A549 (cell line): ENCODE measurements at regions not wholly inside any gene's neighbourhood (a gene's known extent, or its start where the extent isn't known, plus 50 kb on each side); places are given as distances from the start of the nearest gene placed in this dataset.

Experiments used
- ATAC-seq, 2 experiments: fragments of 200-7000 bp in 1 of 2; fragments of >200 bp in 1 of 2; cut with Nextera tagmentation in 1 of 2; cut with Tn5 transposase in 1 of 2; 3 replicates each; pipeline versions ENCODE4 v1.8.0 to v1.9.1; 2018 to 2020; ENCODE audit warnings: mild to moderate bottlenecking in 1 of 2, moderate library complexity in 1 of 2
- CTCF ChIA-PET: fragments of 300-600 bp; sonication (Branson Sonifier 250); formaldehyde crosslinking; extraction: SDS; loops from one replicate; lab custom pipeline; 2021; ENCODE audit warnings: antibody characterized with exemption, inconsistent platforms; lab: Yijun Ruan, JAX
- POLR2A ChIA-PET: fragments of 350-600 bp; formaldehyde crosslinking; extraction: SDS; loops from one replicate; lab custom pipeline; 2021; ENCODE audit warnings: antibody characterized with exemption, inconsistent platforms; lab: Yijun Ruan, JAX
- DNase-seq, 2 experiments: peaks; one replicate each; pipeline versions ENCODE4 v3.0.0 to v3.0.0-alpha.2; 2011 to 2016; ENCODE audit warnings: low read depth in 1 of 2, low spot score in 1 of 2
- FAIRE-seq: peaks from 2 replicates; lab custom pipeline; 2011; peaks lifted over from hg19 to GRCh38; lab: Jason Lieb, UNC
- H3K27ac ChIP-seq, 2 experiments: fragments of >200 bp; sonication (Bioruptor Twin); formaldehyde crosslinking; 3 replicates each; pipeline ENCODE4 v1.5.1; 2016 to 2017
- H3K4me1 ChIP-seq: fragments of >200 bp; sonication (Bioruptor Twin); formaldehyde crosslinking; 3 replicates; pipeline ENCODE4 v1.6.1; 2016
- H3K4me2 ChIP-seq: fragments of >200 bp; sonication (Bioruptor Twin); formaldehyde crosslinking; 3 replicates; pipeline ENCODE4 v1.6.1; 2016
- H3K4me3 ChIP-seq: fragments of >200 bp; sonication (Bioruptor Twin); formaldehyde crosslinking; 3 replicates; pipeline ENCODE4 v1.5.1; 2016
- H3K9me3 ChIP-seq: fragments of >200 bp; sonication (Bioruptor Twin); formaldehyde crosslinking; 3 replicates; pipeline ENCODE4 v1.6.1; 2016
- BHLHE40 ChIP-seq: IDR thresholded peaks from 2 replicates; pipeline ENCODE4 v1.6.1; 2012; ENCODE audit warnings: low read depth, low read length, inconsistent platforms
- CBX2 ChIP-seq: fragments of 200-600 bp; sonication (generic); IDR thresholded peaks from 2 replicates; pipeline ENCODE4 v1.6.1; 2016; ENCODE audit warnings: low read depth, mild to moderate bottlenecking, borderline replicate concordance
- CBX8 ChIP-seq: fragments of 200-600 bp; sonication (generic); IDR thresholded peaks from 2 replicates; pipeline ENCODE4 v1.6.1; 2016
- CHD2 ChIP-seq: fragments of 150-350 bp; IDR thresholded peaks from 2 replicates; pipeline ENCODE4 v1.6.1; 2014; ENCODE audit warnings: low read length; ENCODE audit not compliant: partially characterized antibody
- CHD4 ChIP-seq: fragments of 200-600 bp; sonication (generic); IDR thresholded peaks from 2 replicates; pipeline ENCODE4 v1.6.1; 2016; ENCODE audit warnings: antibody characterized with exemption, mild to moderate bottlenecking, borderline replicate concordance
- EHF ChIP-seq: fragments of 250-450 bp; sonication (Bioruptor Pico); IDR thresholded peaks from 2 replicates; pipeline ENCODE4 v1.5.0; 2020; ENCODE audit warnings: mild to moderate bottlenecking
- EHMT2 ChIP-seq: fragments of 200-600 bp; sonication (generic); IDR thresholded peaks from 2 replicates; pipeline ENCODE4 v1.6.1; 2016; ENCODE audit warnings: antibody characterized with exemption, low read depth, mild to moderate bottlenecking, moderate library complexity
- ELK1 ChIP-seq: fragments of 150-350 bp; IDR thresholded peaks from 2 replicates; pipeline ENCODE4 v1.6.1; 2014; ENCODE audit warnings: low read depth, mild to moderate bottlenecking, low read length
- EP300 ChIP-seq, 2 experiments: fragments of >200 bp; sonication (Bioruptor Twin); formaldehyde crosslinking; IDR thresholded peaks; 2 replicates in 1 of 2; 3 replicates in 1 of 2; pipeline ENCODE4 v1.6.1; 2016 to 2017
- ESRRA ChIP-seq: fragments of 150-350 bp; IDR thresholded peaks from 2 replicates; pipeline ENCODE4 v1.6.1; 2014; ENCODE audit warnings: mild to moderate bottlenecking, low read length, borderline replicate concordance
- FOSB ChIP-seq: fragments of 250-450 bp; sonication (Bioruptor Pico); IDR thresholded peaks from 2 replicates; pipeline ENCODE4 v1.5.0; 2020; ENCODE audit warnings: mild to moderate bottlenecking, moderate library complexity
- FOSL2 ChIP-seq, 2 experiments: fragments of 450-650 bp in 1 of 2; fragments of >200 bp in 1 of 2; sonication (Bioruptor Twin) in 1 of 2; formaldehyde crosslinking; IDR thresholded peaks; 2 replicates each; pipeline versions ENCODE4 v1.5.0 to v1.6.1; 2016 to 2020; ENCODE audit warnings: mild to moderate bottlenecking in 1 of 2, moderate library complexity in 1 of 2
- HDAC2 ChIP-seq: fragments of 200-600 bp; sonication (generic); IDR thresholded peaks from 2 replicates; pipeline ENCODE4 v1.6.1; 2016
- HEYL ChIP-seq: fragments of 250-450 bp; sonication (Bioruptor Pico); IDR thresholded peaks from 2 replicates; pipeline ENCODE4 v1.8.0; 2021; ENCODE audit warnings: mild to moderate bottlenecking, moderate library complexity
- HOXA7 ChIP-seq: fragments of 250-450 bp; sonication (Bioruptor Pico); IDR thresholded peaks from 2 replicates; pipeline ENCODE4 v1.5.0; 2020; ENCODE audit warnings: mild to moderate bottlenecking, moderate library complexity
- HOXB5 ChIP-seq: fragments of 250-450 bp; sonication (Bioruptor Pico); IDR thresholded peaks from 2 replicates; pipeline ENCODE4 v1.5.0; 2020; ENCODE audit warnings: mild to moderate bottlenecking, moderate library complexity
- JUN ChIP-seq, 2 experiments: fragments of >200 bp; sonication (Bioruptor Twin); formaldehyde crosslinking; IDR thresholded peaks; 2 replicates in 1 of 2; 3 replicates in 1 of 2; pipeline ENCODE4 v1.6.1; 2016 to 2017
- JUNB ChIP-seq: fragments of >200 bp; sonication (Bioruptor Twin); formaldehyde crosslinking; IDR thresholded peaks from 2 replicates; pipeline ENCODE4 v1.6.1; 2016
- KDM5A ChIP-seq: fragments of 200-600 bp; sonication (generic); IDR thresholded peaks from 2 replicates; pipeline ENCODE4 v1.6.1; 2016; ENCODE audit warnings: antibody characterized with exemption, mild to moderate bottlenecking
- MAFK ChIP-seq: fragments of 450-650 bp; IDR thresholded peaks from 2 replicates; pipeline ENCODE4 v1.6.1; 2014; ENCODE audit not compliant: partially characterized antibody
- MAX ChIP-seq: IDR thresholded peaks from 2 replicates; pipeline ENCODE4 v1.6.1; 2012
- MYC ChIP-seq: IDR thresholded peaks from 2 replicates; pipeline ENCODE4 v1.6.1; 2012; ENCODE audit warnings: mild to moderate bottlenecking, inconsistent platforms, low read length, improper control_type of control experiment, borderline replicate concordance
- NFE2L2 ChIP-seq: fragments of 150-350 bp; conservative IDR thresholded peaks from 2 replicates; pipeline ENCODE4 v1.6.1; 2014; ENCODE audit warnings: low read length
- NPAS2 ChIP-seq: fragments of 250-450 bp; sonication (Bioruptor Pico); IDR thresholded peaks from 2 replicates; pipeline ENCODE4 v1.8.0; 2022; ENCODE audit warnings: mild to moderate bottlenecking, moderate library complexity, borderline replicate concordance
- PBX3 ChIP-seq: IDR thresholded peaks from 2 replicates; pipeline ENCODE4 v1.6.1; 2012
- PHF8 ChIP-seq: fragments of 200-600 bp; sonication (generic); IDR thresholded peaks from 2 replicates; pipeline ENCODE4 v1.6.1; 2016; ENCODE audit warnings: low read depth, mild to moderate bottlenecking, antibody characterized with exemption, moderate library complexity, borderline replicate concordance
- RARB ChIP-seq: fragments of 250-450 bp; sonication (Bioruptor Pico); IDR thresholded peaks from 2 replicates; pipeline ENCODE4 v1.8.0; 2021; ENCODE audit warnings: mild to moderate bottlenecking, moderate library complexity
- RFX5 ChIP-seq: fragments of 450-650 bp; IDR thresholded peaks from 2 replicates; pipeline ENCODE4 v1.7.1; 2014; ENCODE audit warnings: antibody characterized with exemption, mild to moderate bottlenecking, moderate library complexity
- SMC3 ChIP-seq: fragments of >200 bp; sonication (Bioruptor Twin); formaldehyde crosslinking; IDR thresholded peaks from 3 replicates; pipeline ENCODE4 v1.6.1; 2018; ENCODE audit warnings: inconsistent platforms
- SREBF2 ChIP-seq: fragments of 450-650 bp; IDR thresholded peaks from 2 replicates; pipeline ENCODE4 v1.6.1; 2014; ENCODE audit warnings: mild to moderate bottlenecking, moderate library complexity
- TFCP2L1 ChIP-seq: fragments of 250-450 bp; sonication (Bioruptor Pico); IDR thresholded peaks from 2 replicates; pipeline ENCODE4 v1.5.0; 2021; ENCODE audit warnings: mild to moderate bottlenecking
- ZC3H11A ChIP-seq: fragments of 450-650 bp; IDR thresholded peaks from 2 replicates; pipeline ENCODE4 v1.6.1; 2014; ENCODE audit warnings: antibody characterized with exemption, mild to moderate bottlenecking
- ZFP36 ChIP-seq: fragments of 450-650 bp; IDR thresholded peaks from 2 replicates; pipeline ENCODE4 v1.6.1; 2014; ENCODE audit warnings: borderline replicate concordance; ENCODE audit not compliant: partially characterized antibody
- ZNF302 ChIP-seq: fragments of 250-450 bp; sonication (Bioruptor Pico); IDR thresholded peaks from 2 replicates; pipeline ENCODE4 v1.9.0; 2021; ENCODE audit warnings: inconsistent platforms, mild to moderate bottlenecking, moderate library complexity
- WGBS: methylation state at CpG from one replicate; pipeline ENCODE4 v1.1.6; 2017; ENCODE audit errors: missing lambda C conversion rate; 5-methylcytosine and 5-hydroxymethylcytosine counted together
- TF ChIP-seq, protein P1 (sequence below): fragments of >200 bp; sonication (Bioruptor Twin); formaldehyde crosslinking; IDR thresholded peaks from 3 replicates; pipeline ENCODE4 v1.5.1; 2016

DNA sequence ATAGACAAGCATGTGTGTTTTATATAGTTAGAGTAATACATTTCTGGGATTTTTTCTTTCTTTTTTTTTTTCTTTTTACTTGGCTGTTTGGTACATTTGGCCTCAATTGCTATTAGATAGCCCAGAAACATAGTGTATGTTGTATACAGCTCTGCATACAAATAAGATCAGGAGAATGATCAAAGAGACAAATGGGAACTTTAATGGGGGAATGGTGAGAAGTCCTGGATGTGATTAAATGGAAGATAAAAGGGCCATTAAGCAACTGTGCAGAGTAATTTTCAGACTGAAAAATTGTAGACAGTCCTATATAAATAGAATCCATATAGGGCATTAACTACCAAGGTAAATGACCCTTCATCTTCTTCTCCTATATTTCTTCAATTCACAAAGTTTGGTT lies 575.6 kb downstream of the EBF1 start:
- ATAC-seq (no peak), FAIRE-seq (no peak), DNase-seq (no peak)
- POLR2A ChIA-PET = no interaction called here
- Histone ChIP-seq H3K4me1 (no peaks in the 10 kb centered on the region), H3K4me2 (no peak overlapping the region), H3K27ac (no peak overlapping the region), H3K9me3 (no peaks in the 10 kb centered on the region), H3K4me3 (no peak overlapping the region)
- TF ChIP-seq TFCP2L1 (CRISPR knock-in tag) (no peak), NFE2L2 (no peak), ZC3H11A (no peak), ELK1 (no peak), EHF (CRISPR knock-in tag) (no peak), JUN (IDR thresholded peaks at IDR 0.05) (no peak), HDAC2 (no peak), FOSB (no peak), PHF8 (no peak), PBX3 (no peak)
- CTCF ChIA-PET = no interaction called here

- Histone ChIP-seq H3K4me3 (no peak overlapping the region), H3K4me2 (no peak overlapping the region), H3K27ac (no peak overlapping the region), H3K4me1 (no peaks in the 10 kb centered on the region), H3K9me3 (no peaks in the 10 kb centered on the region)
- TF ChIP-seq MAFK (no peak), KDM5A (no peak), EP300 (IDR thresholded peaks at IDR 0.05) (no peak), PHF8 (no peak), HEYL (CRISPR knock-in tag) (no peak), TFCP2L1 (CRISPR knock-in tag) (no peak), CBX8 (no peak), SREBF2 (no peak), CHD2 (no peak), HOXB5 (CRISPR knock-in tag) (no peak), CBX2 (no peak), SMC3 (no peak), ESRRA (no peak), RFX5 (no peak), NPAS2 (CRISPR knock-in tag) (no peak), ZFP36 (no peak), MAX (no peak), HOXA7 (CRISPR knock-in tag) (no peak), JUNB (no peak), ZC3H11A (no peak)
- ChIA-PET CTCF (no interaction called here), POLR2A (no interaction called here)
- FAIRE-seq (no peak), ATAC-seq (no peak), DNase-seq (no peak)
- WGBS = 4% methylated on average over 2 of the region's 2 CpGs
Measured at GRCh38 chr5:158522776-158523175, 576.9 kb downstream of the EBF1 start.

GRCh38 chr5:158521995-158522394 lies 577.7 kb downstream of the EBF1 start:
- no peak overlapping the region for H3K4me3 ChIP-seq
- DNase-seq (no peak), FAIRE-seq (no peak), ATAC-seq (peak in 1 of 2 experiments; percentile 50; a peak in 2 of 6 replicates)
- POLR2A ChIA-PET = no interaction called here
- no peak overlapping the region for H3K27ac ChIP-seq
- no peak overlapping the region for H3K4me2 ChIP-seq
- CTCF ChIA-PET = no interaction called here
- no peaks in the 10 kb centered on the region for H3K9me3 ChIP-seq
- no peaks in the 10 kb centered on the region for H3K4me1 ChIP-seq
- WGBS = 35% methylated on average over 3 of the region's 3 CpGs
- no peak for TF ChIP-seq ESRRA
- no peak for TF ChIP-seq MYC
- TF ChIP-seq RARB (CRISPR knock-in tag) = no peak
- no peak for TF ChIP-seq FOSL2 (IDR thresholded peaks at IDR 0.05)
- TF ChIP-seq FOSL2 (CRISPR knock-in tag; IDR thresholded peaks at IDR 0.05) = no peak
- TF ChIP-seq PBX3 = no peak
- TF ChIP-seq, protein P1, sequence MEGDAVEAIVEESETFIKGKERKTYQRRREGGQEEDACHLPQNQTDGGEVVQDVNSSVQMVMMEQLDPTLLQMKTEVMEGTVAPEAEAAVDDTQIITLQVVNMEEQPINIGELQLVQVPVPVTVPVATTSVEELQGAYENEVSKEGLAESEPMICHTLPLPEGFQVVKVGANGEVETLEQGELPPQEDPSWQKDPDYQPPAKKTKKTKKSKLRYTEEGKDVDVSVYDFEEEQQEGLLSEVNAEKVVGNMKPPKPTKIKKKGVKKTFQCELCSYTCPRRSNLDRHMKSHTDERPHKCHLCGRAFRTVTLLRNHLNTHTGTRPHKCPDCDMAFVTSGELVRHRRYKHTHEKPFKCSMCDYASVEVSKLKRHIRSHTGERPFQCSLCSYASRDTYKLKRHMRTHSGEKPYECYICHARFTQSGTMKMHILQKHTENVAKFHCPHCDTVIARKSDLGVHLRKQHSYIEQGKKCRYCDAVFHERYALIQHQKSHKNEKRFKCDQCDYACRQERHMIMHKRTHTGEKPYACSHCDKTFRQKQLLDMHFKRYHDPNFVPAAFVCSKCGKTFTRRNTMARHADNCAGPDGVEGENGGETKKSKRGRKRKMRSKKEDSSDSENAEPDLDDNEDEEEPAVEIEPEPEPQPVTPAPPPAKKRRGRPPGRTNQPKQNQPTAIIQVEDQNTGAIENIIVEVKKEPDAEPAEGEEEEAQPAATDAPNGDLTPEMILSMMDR = no peak
- TF ChIP-seq HOXA7 (CRISPR knock-in tag) = no peak
- TF ChIP-seq BHLHE40 = no peak
- TF ChIP-seq CHD4 = no peak
- TF ChIP-seq ZNF302 (CRISPR knock-in tag) = no peak
- TF ChIP-seq EHMT2 = no peak
